IPS DF 19.7 (cell line): ENCODE measurements at regions not wholly inside any gene's neighbourhood (a gene's known extent, or its start where the extent isn't known, plus 50 kb on each side); places are given as distances from the start of the nearest gene placed in this dataset.
"Not testable (repeated sequence)": the region's sequence is repeated elsewhere in the genome, so short reads cannot be mapped to it uniquely, and the experiment has no call there.

Experiments used
- DNase-seq: peaks from one replicate; pipeline ENCODE4 v3.0.0-alpha.2; 2013; ENCODE audit warnings: low read depth, low spot score

- no peak for DNase-seq
These were observed 87.9 kb upstream of the CNKSR3 start for GRCh38 chr6:154598399-154598798.

- DNase-seq = no peak
These were observed 91.8 kb upstream of the CNKSR3 start for GRCh38 chr6:154602296-154602695.

GRCh38 chr6:154602708-154603107 lies 92.2 kb upstream of the CNKSR3 start:
- DNase-seq = no peak

GRCh38 chr6:154604119-154604518 lies 93.6 kb upstream of the CNKSR3 start:
- DNase-seq = no peak

- no peak for DNase-seq
These were observed 94.8 kb upstream of the CNKSR3 start for GRCh38 chr6:154605178-154605881.

GRCh38 chr6:154605882-154606370 lies 95.4 kb upstream of the CNKSR3 start:
- DNase-seq = no peak

GRCh38 chr6:154606457-154606856 lies 96.0 kb upstream of the CNKSR3 start:
- DNase-seq = no peak

- DNase-seq = no peak
These were observed 96.4 kb upstream of the CNKSR3 start for GRCh38 chr6:154606860-154607259.

GRCh38 chr6:154611241-154611640 lies 100.8 kb upstream of the CNKSR3 start:
- DNase-seq = no peak

- no peak for DNase-seq
These were observed 101.4 kb upstream of the CNKSR3 start for GRCh38 chr6:154611847-154612246.

- no peak for DNase-seq
These were observed 102.7 kb upstream of the CNKSR3 start for GRCh38 chr6:154613137-154613676.

GRCh38 chr6:154614101-154614500 lies 103.6 kb upstream of the CNKSR3 start:
- no peak for DNase-seq

- DNase-seq = no peak
These were observed 104.2 kb upstream of the CNKSR3 start for GRCh38 chr6:154614641-154615040.

GRCh38 chr6:154615483-154616025 lies 105.1 kb upstream of the CNKSR3 start:
- no peak for DNase-seq

- no peak for DNase-seq
These were observed 106.7 kb upstream of the CNKSR3 start for GRCh38 chr6:154617175-154617574.

GRCh38 chr6:154619146-154619545 lies 108.7 kb upstream of the CNKSR3 start:
- no peak for DNase-seq

- DNase-seq = no peak
These were observed 111.2 kb upstream of the CNKSR3 start for GRCh38 chr6:154621686-154622085.

- no peak for DNase-seq
These were observed 110.4 kb upstream of the SCAF8 start for GRCh38 chr6:154622618-154623336.

GRCh38 chr6:154623391-154623790 lies 109.8 kb upstream of the SCAF8 start:
- no peak for DNase-seq

GRCh38 chr6:154624038-154624599 lies 109.1 kb upstream of the SCAF8 start:
- no peak for DNase-seq

- DNase-seq = not testable (repeated sequence)
These were observed 108.5 kb upstream of the SCAF8 start for GRCh38 chr6:154624727-154625126.

GRCh38 chr6:154625721-154626120 lies 107.5 kb upstream of the SCAF8 start:
- DNase-seq = no peak
